Heart right ventricle (tissue), 16 donors: ENCODE measurements at regions not wholly inside any gene's neighbourhood (a gene's known extent, or its start where the extent isn't known, plus 50 kb on each side); places are given as distances from the start of the nearest gene placed in this dataset.

Source experiments
- ATAC-seq, 8 donors: fragments of 200-7000 bp; cut with Tn5 transposase; one replicate each; pipeline ENCODE4 v1.9.1; 2020; ENCODE audit warnings: mild to moderate bottlenecking in 8 of 8, moderate library complexity in 8 of 8, moderate number of reproducible peaks in 1 of 8
- DNase-seq, 2 donors: peaks; one replicate each; pipeline ENCODE4 v3.0.0-alpha.2; 2020
- H3K27ac ChIP-seq, 10 donors: fragments of 200-600 bp; sonication (generic) in 2 of 10; one replicate each; pipeline versions ENCODE4 v1.5.0 to v1.8.0; 2020 to 2022; ENCODE audit warnings: mild to moderate bottlenecking in 3 of 10
- H3K27me3 ChIP-seq, 7 donors: fragments of 200-600 bp; one replicate each; pipeline ENCODE4 v1.8.0; 2021 to 2022; ENCODE audit warnings: mild to moderate bottlenecking in 2 of 7
- H3K36me3 ChIP-seq, 9 donors: fragments of 200-600 bp; sonication (generic) in 1 of 9; one replicate each; pipeline versions ENCODE4 v1.5.0 to v1.8.0; 2020 to 2022; ENCODE audit warnings: mild to moderate bottlenecking in 2 of 9
- H3K4me1 ChIP-seq, 9 donors: fragments of 200-600 bp; sonication (generic) in 1 of 9; one replicate each; pipeline versions ENCODE4 v1.5.0 to v1.8.0; 2020 to 2022; ENCODE audit warnings: mild to moderate bottlenecking in 4 of 9
- H3K4me3 ChIP-seq, 10 donors: fragments of 200-600 bp; sonication (generic) in 2 of 10; one replicate each; pipeline versions ENCODE4 v1.5.0 to v1.8.0; 2020 to 2022; ENCODE audit warnings: mild to moderate bottlenecking in 7 of 10, moderate library complexity in 2 of 10
- H3K9me3 ChIP-seq, 11 donors: fragments of 200-600 bp in 10 of 11; sonication (generic) in 2 of 11; one replicate each; pipeline versions ENCODE4 v1.5.0 to v1.8.0; 2013 to 2022; ENCODE audit warnings: mild to moderate bottlenecking in 2 of 11, control low read depth in 1 of 11, moderate library complexity in 1 of 11
- CTCF ChIP-seq, 9 donors: fragments of 200-600 bp; sonication (generic) in 2 of 9; IDR thresholded peaks; one replicate each; pipeline versions ENCODE4 v1.5.0 to v1.8.0; 2021 to 2022; ENCODE audit warnings: antibody characterized with exemption in 9 of 9, mild to moderate bottlenecking in 5 of 9, moderate library complexity in 1 of 9
- WGBS, 2 donors: extraction: QIAGEN DNeasy Blood & Tissue Kit; methylation state at CpG; one replicate each; pipeline ENCODE4 v1.1.7; 2013; ENCODE audit warnings: inconsistent platforms in 1 of 2; 5-methylcytosine and 5-hydroxymethylcytosine counted together
- intact Hi-C, 10 donors: fragments of 100-400 bp; cut with DNase I; formaldehyde crosslinking; loops; one replicate each; pipeline versions ENCODE4 v1.11.1 to v1.14.2; 2022
- donor health status: Arrhythmogenic right ventricular cardiomyopathy.
- donor health status: ischemic (EF 13 %, LVEDD 7.1; RV severe dilation, severe dysfunction).
- donor health status: healthy with polysubstance abuse.
- donor health status: DM: no; HTN: yes; CAD: no.
- donor health status: DM: no; HTN: no; CAD: no.
- donor health status: ischemic (EF 25% LVEDD 6.9; RV normal size, moderate dysfunction).
- donor health status: ischemic (EF 25% LVEDD 5.7; RV mildly dilated, moderate dysfunction).
- donor health status: healthy.
- donor health status: DM: yes; HTN: yes; CAD: no.
- donor health status: Ischemic cardiomyopathy.
- donor health status: ischemic (EF 35%, LVEDD 5.7; RV mildly dilated, moderate dysfunction).
- donor health status: nonischemic (EF 11% LVEDD 7.7; RV severe dilation, severe dysfunction).
- donor health status: DM: yes; HTN: yes; CAD: no.
- donor health status: PGD.
- donor health status: ischemic (EF 29% LVEDD 5.4; RV normal size, mild dysfunction).
- donor health status: nonischemic (EF 23%, LVEDD 6.1; RV moderate dilation, normal function).

GRCh38 chr3:117417411-117417810, 707.8 kb downstream of the TUSC7 start:
- WGBS, 2 donors, result 86 to 89% methylated on average over 1 of the region's 1 CpG
- ATAC-seq (no peak), DNase-seq (no peak)
- Histone ChIP-seq H3K4me3 (no peak overlapping the region), H3K27me3 (no peaks in the 10 kb centered on the region), H3K36me3 (no peaks in the 10 kb centered on the region), H3K9me3 (no peaks in the 10 kb centered on the region), H3K27ac (no peak overlapping the region), H3K4me1 (no peaks in the 10 kb centered on the region)
- no peak for TF ChIP-seq CTCF (IDR thresholded peaks at IDR 0.05)
- intact Hi-C loops, result no loop called here

- H3K27me3 ChIP-seq, result no peaks in the 10 kb centered on the region
- no peak overlapping the region for H3K27ac ChIP-seq
- H3K9me3 ChIP-seq, result no peaks in the 10 kb centered on the region
- no peak for DNase-seq
- WGBS, 2 donors, result 70 to 73% methylated on average over 1 of the region's 1 CpG
- H3K4me3 ChIP-seq, result no peak overlapping the region
- H3K36me3 ChIP-seq, result no peaks in the 10 kb centered on the region
- no peak for TF ChIP-seq CTCF (IDR thresholded peaks at IDR 0.05)
- no peak for ATAC-seq
- H3K4me1 ChIP-seq, result no peaks in the 10 kb centered on the region
- intact Hi-C loops, result no loop called here
These were observed 717.5 kb downstream of the TUSC7 start for GRCh38 chr3:117427081-117427480.

GRCh38 chr3:117433427-117433826, 723.8 kb downstream of the TUSC7 start:
- 47 to 57% methylated on average over 1 of the region's 1 CpG for WGBS, 2 donors
- ATAC-seq (no peak), DNase-seq (no peak)
- Histone ChIP-seq H3K4me1 (no peaks in the 10 kb centered on the region), H3K4me3 (no peak overlapping the region), H3K27me3 (no peaks in the 10 kb centered on the region), H3K9me3 (no peaks in the 10 kb centered on the region), H3K36me3 (no peaks in the 10 kb centered on the region), H3K27ac (no peak overlapping the region)
- intact Hi-C loops, result no loop called here
- TF ChIP-seq CTCF (IDR thresholded peaks at IDR 0.05), result no peak

GRCh38 chr3:117434661-117435412, 725.3 kb downstream of the TUSC7 start:
- no peak overlapping the region for H3K27ac ChIP-seq
- intact Hi-C loops, result no loop called here
- no peaks in the 10 kb centered on the region for H3K9me3 ChIP-seq
- peaks cover 0 to 3% (median 0%) of the 10 kb centered on the region in 9 donors for H3K4me1 ChIP-seq
- no peaks in the 10 kb centered on the region for H3K36me3 ChIP-seq
- H3K27me3 ChIP-seq, result no peaks in the 10 kb centered on the region
- no peak overlapping the region for H3K4me3 ChIP-seq
- TF ChIP-seq CTCF (IDR thresholded peaks at IDR 0.05), result no peak
- DNase-seq, result no peak
- no peak for ATAC-seq
